ENCODE measurements at regions not wholly inside any gene's neighbourhood (a gene's known extent, or its start where the extent isn't known, plus 50 kb on each side); places are given as distances from the start of the nearest gene placed in this dataset.

DNA sequence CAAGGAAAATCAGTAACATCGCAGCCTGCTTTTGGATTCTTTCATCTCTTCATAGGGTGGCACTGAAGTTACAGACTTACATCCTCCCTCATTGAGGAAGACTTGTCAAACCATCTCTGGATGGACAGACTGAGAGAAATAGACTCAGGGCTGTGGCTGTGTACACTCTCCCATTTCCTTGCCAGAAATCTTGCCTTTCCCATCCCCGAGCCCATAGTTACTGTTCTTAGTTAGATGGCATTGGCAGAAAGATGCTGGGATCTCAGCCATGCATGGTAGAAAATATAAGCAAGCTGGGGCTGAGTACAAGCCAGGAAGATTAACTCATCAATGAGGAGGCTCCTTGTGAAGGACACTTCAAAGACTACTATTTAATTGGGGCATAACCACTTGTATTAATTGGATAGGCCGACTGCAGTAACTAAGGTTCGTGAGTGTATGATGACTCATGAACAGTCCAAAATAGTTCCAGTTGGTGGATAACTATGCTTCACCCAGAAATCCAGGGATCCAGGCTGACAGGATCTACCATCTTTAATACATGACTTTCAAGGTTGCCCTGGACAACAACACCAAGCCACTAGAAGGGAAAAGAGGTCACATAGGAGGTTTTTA, 137.9 kb downstream of the TMEM38B start:
- no TSS peak for BruUV-seq (replicated peaks)
- no peak for DNase-seq (ENCODE audit: low spot score)
- no peaks in the 10 kb centered on the region for H4K20me1 ChIP-seq (ENCODE audit: insufficient read depth, low read length)
- H3K4me2 ChIP-seq (ENCODE audit: low read length), result no peak overlapping the region
- H3K27ac ChIP-seq (ENCODE audit: low read depth, low read length, poor library complexity, severe bottlenecking), result no peak overlapping the region
- no peaks in the 10 kb centered on the region for H3K36me3 ChIP-seq (ENCODE audit: insufficient read depth, low read length)
- no peaks in the 10 kb centered on the region for H3K4me1 ChIP-seq (ENCODE audit: insufficient read depth, low read length, poor library complexity, severe bottlenecking)
- H2AFZ ChIP-seq (ENCODE audit: low read length), result no peak overlapping the region
- intact Hi-C loops (cut with micrococcal nuclease; ENCODE audit: unreplicated experiment), result no loop called here
- no peak for TF ChIP-seq EZH2phosphoT487 (IDR thresholded peaks at IDR 0.05; ENCODE audit: borderline replicate concordance, low read depth, low read length)
- TF ChIP-seq, protein P1, sequence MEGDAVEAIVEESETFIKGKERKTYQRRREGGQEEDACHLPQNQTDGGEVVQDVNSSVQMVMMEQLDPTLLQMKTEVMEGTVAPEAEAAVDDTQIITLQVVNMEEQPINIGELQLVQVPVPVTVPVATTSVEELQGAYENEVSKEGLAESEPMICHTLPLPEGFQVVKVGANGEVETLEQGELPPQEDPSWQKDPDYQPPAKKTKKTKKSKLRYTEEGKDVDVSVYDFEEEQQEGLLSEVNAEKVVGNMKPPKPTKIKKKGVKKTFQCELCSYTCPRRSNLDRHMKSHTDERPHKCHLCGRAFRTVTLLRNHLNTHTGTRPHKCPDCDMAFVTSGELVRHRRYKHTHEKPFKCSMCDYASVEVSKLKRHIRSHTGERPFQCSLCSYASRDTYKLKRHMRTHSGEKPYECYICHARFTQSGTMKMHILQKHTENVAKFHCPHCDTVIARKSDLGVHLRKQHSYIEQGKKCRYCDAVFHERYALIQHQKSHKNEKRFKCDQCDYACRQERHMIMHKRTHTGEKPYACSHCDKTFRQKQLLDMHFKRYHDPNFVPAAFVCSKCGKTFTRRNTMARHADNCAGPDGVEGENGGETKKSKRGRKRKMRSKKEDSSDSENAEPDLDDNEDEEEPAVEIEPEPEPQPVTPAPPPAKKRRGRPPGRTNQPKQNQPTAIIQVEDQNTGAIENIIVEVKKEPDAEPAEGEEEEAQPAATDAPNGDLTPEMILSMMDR (conservative IDR thresholded peaks at IDR 0.05; ENCODE audit: low read length), result no peak
- POLR2A ChIA-PET, result no interaction called here
- no peaks in the 10 kb centered on the region for H3K79me2 ChIP-seq (ENCODE audit: insufficient read depth, low read depth, low read length)
- H3K9me2 ChIP-seq (ENCODE audit: insufficient read depth, low read length), result no peaks in the 10 kb centered on the region
- H3K9me3 ChIP-seq (ENCODE audit: low read length), result no peaks in the 10 kb centered on the region
- CTCF ChIA-PET (ENCODE audit: unreplicated experiment), result no interaction called here
- H3K4me3 ChIP-seq (ENCODE audit: low read depth, low read length, poor library complexity, severe bottlenecking), result no peak overlapping the region

DNA sequence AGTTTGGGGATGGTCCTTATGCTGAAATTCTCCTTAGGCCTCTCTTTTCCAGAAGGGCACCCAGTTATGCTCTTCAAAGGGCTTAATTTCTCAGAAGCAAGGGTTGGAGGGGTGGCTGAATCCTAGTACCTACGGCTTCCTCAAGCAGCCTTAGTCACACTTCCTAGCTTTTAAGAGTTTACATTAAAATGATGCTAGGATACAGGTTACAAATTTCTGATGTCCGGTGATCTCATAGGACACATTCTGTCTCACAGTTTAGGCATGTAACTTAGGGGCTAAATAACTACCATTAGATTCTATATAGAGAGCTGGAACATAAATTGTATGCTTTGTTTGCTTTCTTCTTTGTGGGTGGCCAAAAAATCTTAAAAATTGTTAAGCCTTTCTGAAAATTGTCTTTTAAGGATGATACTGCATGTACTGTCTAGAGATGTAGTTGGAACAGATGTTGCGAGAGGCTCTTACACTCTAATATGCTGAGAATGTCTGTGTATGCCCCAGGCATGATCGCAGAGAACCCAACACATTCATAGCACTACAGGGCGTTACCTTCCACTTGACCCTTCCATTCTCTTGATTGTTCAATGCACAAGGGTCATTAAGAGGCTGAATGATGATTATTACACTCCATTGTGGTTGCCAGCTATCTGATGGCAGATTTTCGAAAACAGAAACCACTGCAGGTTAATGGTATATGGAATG, 139.1 kb downstream of the TMEM38B start:
- no peak for DNase-seq (ENCODE audit: low spot score)
- Histone ChIP-seq H3K9me2 (ENCODE audit: insufficient read depth, low read length) (no peaks in the 10 kb centered on the region), H3K9me3 (ENCODE audit: low read length) (no peaks in the 10 kb centered on the region), H3K4me3 (ENCODE audit: low read depth, low read length, poor library complexity, severe bottlenecking) (no peak overlapping the region), H3K79me2 (ENCODE audit: insufficient read depth, low read depth, low read length) (no peaks in the 10 kb centered on the region), H3K36me3 (ENCODE audit: insufficient read depth, low read length) (no peaks in the 10 kb centered on the region), H3K4me2 (ENCODE audit: low read length) (no peak overlapping the region), H3K4me1 (ENCODE audit: insufficient read depth, low read length, poor library complexity, severe bottlenecking) (no peaks in the 10 kb centered on the region), H4K20me1 (ENCODE audit: insufficient read depth, low read length) (no peaks in the 10 kb centered on the region), H3K27ac (ENCODE audit: low read depth, low read length, poor library complexity, severe bottlenecking) (no peak overlapping the region), H2AFZ (ENCODE audit: low read length) (no peak overlapping the region)
- TF ChIP-seq, protein P1 (conservative IDR thresholded peaks at IDR 0.05; ENCODE audit: low read length), result no peak
- TF ChIP-seq EZH2phosphoT487 (IDR thresholded peaks at IDR 0.05; ENCODE audit: borderline replicate concordance, low read depth, low read length), result no peak
- POLR2A ChIA-PET, result interaction anchor here (0.7 kb wide), 1 partner anchor 18 kb away, joined by 3 read pairs; no protein-coding TSS in a partner anchor
- CTCF ChIA-PET (ENCODE audit: unreplicated experiment), result no interaction called here
- no TSS peak for BruUV-seq (replicated peaks)
- intact Hi-C loops (cut with micrococcal nuclease; ENCODE audit: unreplicated experiment), result no loop called here

DNA sequence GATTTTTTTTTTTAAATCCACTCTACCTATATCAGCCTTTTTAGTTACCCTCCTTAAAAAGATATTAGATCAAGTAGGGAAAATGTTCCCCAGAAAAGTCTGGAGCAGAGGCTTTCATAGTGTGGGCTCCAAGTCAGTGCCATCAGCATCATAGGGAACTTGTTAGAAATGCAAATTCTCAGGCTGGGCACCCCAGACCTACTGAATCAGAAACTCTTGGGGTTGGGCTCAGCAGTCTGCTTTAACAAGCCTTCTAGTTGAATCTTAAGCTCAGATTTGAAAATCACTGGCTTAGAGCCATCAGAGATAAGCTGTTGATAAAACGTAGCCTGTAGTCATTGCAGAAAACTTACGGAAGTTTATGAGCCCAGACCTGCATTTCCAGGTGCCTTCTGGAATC, 140.1 kb downstream of the TMEM38B start:
- Histone ChIP-seq H3K4me3 (ENCODE audit: low read depth, low read length, poor library complexity, severe bottlenecking) (no peak overlapping the region), H3K4me1 (ENCODE audit: insufficient read depth, low read length, poor library complexity, severe bottlenecking) (no peaks in the 10 kb centered on the region), H3K79me2 (ENCODE audit: insufficient read depth, low read depth, low read length) (no peaks in the 10 kb centered on the region), H3K4me2 (ENCODE audit: low read length) (no peak overlapping the region), H2AFZ (ENCODE audit: low read length) (no peak overlapping the region), H3K27ac (ENCODE audit: low read depth, low read length, poor library complexity, severe bottlenecking) (no peak overlapping the region), H3K9me2 (ENCODE audit: insufficient read depth, low read length) (no peaks in the 10 kb centered on the region), H4K20me1 (ENCODE audit: insufficient read depth, low read length) (no peaks in the 10 kb centered on the region), H3K36me3 (ENCODE audit: insufficient read depth, low read length) (no peaks in the 10 kb centered on the region), H3K9me3 (ENCODE audit: low read length) (no peaks in the 10 kb centered on the region)
- TF ChIP-seq, protein P1 (conservative IDR thresholded peaks at IDR 0.05; ENCODE audit: low read length), result no peak
- no peak for TF ChIP-seq EZH2phosphoT487 (IDR thresholded peaks at IDR 0.05; ENCODE audit: borderline replicate concordance, low read depth, low read length)
- CTCF ChIA-PET (ENCODE audit: unreplicated experiment), result no interaction called here
- no TSS peak for BruUV-seq (replicated peaks)
- intact Hi-C loops (cut with micrococcal nuclease; ENCODE audit: unreplicated experiment), result no loop called here
- DNase-seq (ENCODE audit: low spot score), result no peak
- POLR2A ChIA-PET, result no interaction called here
